ENCODE measurements at regions not wholly inside any gene's neighbourhood (a gene's known extent, or its start where the extent isn't known, plus 50 kb on each side); places are given as distances from the start of the nearest gene placed in this dataset.

- DNase-seq, result no peak
These were observed 121.2 kb upstream of the TNR start for GRCh38 chr1:175864625-175865024.

DNA sequence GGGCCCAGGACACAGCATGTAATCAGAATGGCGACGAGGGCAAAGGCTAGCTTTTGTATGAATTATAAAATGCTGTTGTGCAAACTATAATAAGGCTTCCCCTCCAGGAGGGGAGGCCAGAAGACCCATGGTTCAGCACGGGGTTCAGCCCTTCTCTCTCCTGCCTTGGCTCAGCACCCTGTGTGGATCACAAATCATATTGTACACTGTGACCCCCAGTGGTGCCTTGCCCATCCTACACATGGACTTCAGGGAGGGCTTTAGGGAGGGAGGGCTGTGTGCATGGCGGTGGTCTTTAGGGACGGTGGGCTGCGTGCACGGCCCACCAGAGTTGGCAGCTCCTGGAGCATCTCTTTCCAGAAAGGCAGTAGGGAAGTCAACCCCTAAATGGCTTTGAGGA lies 120.8 kb upstream of the TNR start:
- DNase-seq, result no peak

- DNase-seq, result no peak
These were observed 120.1 kb upstream of the TNR start for GRCh38 chr1:175863299-175864050.

DNA sequence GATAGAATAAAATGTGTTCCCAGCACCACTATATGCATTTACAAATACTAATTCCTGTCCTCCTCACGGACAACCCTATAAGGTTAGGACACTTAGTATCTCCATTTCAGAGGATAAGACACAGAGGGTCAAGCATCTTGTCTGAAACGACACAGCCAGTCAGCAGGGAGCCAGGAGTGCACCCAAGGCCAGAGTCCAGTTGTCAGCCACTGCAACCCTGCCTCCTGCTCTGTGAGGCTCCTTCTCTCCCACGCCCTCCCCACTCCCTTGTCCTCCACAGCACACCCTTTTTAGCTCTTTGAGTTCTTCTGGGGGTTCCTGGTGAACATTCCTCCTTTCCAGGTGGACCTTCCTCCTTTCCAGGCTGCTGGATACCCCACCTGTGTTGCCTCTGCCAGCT lies 119.0 kb upstream of the TNR start:
- DNase-seq, result no peak

DNA sequence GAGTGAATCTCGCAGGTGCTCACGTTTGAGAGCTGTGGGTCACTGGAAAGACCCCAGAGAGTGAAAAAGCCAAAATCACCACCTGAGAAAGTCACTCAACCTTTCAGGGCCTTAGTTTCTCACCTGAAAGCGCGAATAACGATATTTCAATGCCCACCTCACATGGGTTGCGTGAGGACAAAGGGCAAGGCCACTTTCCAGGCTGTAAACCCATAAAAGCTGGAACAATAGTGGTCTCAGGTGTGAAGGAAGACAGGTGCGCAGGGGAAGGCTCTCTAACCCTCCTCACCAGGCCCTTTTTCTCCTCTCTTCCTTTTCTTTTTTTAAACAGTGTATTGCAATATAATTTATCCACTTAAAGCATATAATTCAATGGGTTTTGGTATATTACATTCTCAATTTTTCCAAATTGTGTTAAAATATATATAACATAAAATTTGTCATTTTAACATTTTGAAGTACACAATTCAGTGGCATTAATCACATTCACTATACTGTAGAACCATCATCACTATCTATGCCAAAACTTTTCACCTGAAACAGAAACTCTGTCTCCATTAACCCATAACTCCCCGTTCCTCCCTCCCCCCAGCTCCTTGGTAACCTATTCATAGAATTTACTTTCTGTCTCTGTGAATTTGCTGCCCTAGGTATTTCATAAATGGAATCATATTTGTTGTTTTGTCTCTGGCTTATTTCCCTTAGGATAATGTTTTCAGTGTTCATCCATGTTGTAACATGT lies 118.4 kb upstream of the TNR start:
- DNase-seq, result no peak

- DNase-seq, result no peak
These were observed 114.4 kb upstream of the TNR start for GRCh38 chr1:175857756-175858155.

GRCh38 chr1:175853681-175854080 lies 110.3 kb upstream of the TNR start:
- no peak for DNase-seq

DNA sequence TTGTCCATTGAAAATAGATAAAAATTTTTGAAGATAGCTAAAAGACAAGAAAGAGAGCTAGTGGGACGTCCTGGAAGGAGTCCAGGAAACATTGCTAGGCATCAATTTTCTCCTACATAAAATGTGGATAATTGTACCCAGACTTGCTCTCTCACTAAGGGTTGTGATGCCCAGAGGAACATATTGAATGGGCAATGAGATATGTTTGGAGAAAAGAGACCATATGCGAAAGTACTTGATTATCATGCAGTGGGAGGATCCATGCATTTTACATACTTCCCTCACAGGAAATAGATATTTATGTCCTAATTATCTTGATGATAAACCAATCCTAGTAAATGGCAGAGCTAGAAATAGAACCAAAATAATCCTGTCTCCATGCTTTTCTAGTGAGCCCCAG lies 108.4 kb upstream of the TNR start:
- no peak for DNase-seq

DNA sequence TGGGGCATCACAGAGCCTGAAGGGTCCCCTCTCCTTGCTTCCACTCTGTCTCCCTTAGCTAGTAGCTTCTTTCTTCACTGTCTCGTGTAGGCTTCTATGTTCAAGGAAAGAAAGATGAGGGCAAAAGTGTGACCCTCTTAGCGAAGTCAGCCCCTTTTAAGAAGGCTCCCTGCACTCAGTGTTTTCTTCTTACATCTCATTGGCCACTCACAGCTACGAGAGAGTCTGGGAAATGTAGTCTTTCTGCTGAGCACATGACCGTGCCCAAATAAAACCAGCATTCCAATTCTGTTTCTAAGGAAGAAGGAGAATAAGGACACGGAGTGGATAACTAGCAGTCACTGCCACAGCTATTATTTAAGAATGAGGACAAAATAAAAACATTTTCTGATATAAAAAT lies 104.9 kb upstream of the TNR start:
- DNase-seq, result no peak

- no peak for DNase-seq
These were observed 102.6 kb upstream of the TNR start for GRCh38 chr1:175845985-175846384.

- no peak for DNase-seq
These were observed 101.9 kb upstream of the TNR start for GRCh38 chr1:175845338-175845737.

GRCh38 chr1:175844877-175845276 lies 101.5 kb upstream of the TNR start:
- DNase-seq, result no peak

GRCh38 chr1:175842550-175842949 lies 99.2 kb upstream of the TNR start:
- DNase-seq, result no peak

DNA sequence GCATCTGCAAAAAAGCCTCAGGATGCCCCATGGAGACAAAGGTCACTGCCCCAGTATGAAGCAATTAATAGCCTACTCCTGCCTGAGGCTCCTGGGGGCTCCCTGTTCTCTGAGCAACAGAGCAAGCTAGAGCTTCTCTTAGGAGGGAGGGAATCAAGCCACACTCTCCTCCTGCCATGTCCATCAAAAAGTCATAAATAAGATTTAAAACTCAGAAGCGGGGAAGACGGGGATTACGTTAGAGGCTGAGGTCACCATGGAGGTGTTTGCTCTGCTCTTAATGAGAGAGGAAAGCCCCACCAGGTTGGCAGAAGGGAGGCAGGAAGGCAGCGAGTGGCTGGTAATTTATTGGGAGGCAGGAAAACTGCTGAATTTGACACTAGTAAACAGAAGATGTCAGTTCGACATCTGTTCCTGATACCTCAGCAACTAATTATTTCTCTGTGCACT lies 98.4 kb upstream of the TNR start:
- no peak for DNase-seq

DNA sequence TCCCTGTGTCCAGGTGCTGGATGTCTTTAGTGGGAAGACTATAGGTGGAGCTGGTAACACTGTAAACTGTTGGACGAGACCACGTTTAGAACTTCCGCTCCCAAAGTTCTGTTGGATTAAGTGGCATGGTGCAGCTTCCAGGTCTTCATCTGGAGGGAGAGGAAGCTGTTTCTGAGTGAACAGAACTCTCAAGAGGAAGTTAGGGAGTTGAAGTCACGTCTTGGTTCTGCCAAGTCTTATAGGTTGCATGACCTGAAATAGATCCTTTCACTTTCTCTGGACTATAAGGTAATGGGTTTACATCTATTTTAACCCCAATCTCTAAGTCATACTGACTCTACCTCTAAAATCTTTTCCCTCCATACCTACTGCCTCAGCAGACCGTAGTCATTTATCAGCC lies 97.4 kb upstream of the TNR start:
- no peak for DNase-seq

DNA sequence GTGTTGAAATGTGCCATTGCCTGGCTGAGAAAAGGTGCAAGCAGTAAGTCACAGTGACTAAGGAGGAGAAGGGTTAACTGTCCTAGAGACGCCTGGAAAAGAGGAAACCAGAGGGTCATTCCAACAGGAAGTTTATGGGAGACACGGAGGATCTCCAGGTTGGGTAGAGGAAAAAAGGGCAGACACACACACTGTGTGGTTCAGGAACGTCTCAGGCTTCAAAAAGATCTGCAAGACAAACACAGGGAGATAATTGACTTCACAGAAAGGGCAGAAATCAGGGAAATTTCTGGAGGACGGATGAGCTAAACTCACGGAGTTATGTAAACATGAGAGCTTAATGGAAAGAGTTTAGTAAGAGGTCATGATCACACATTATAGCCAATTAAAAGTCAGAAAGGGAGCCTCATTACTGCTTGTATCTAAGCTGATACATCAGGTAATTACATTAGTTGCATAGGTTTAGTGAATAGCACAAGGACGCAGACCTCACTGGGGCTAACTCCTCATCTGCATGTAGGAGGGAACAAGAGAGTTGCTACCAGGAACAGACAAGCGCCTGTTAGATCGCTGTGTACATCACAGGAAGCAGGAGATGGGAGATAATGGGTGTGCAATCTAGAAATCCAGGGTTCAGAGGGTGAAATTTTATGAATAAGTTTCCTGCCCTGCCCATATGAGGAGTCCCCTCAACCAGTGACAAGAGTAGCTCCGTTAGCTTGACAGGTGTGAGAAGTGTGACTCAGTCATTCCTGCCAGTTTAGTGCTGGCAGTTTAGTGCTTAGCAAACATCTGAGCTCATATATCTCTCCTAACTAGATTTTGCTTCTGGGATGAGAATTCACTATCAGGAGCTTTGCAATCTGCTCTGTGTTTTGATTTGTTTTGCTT lies 96.6 kb upstream of the TNR start:
- DNase-seq, result no peak

DNA sequence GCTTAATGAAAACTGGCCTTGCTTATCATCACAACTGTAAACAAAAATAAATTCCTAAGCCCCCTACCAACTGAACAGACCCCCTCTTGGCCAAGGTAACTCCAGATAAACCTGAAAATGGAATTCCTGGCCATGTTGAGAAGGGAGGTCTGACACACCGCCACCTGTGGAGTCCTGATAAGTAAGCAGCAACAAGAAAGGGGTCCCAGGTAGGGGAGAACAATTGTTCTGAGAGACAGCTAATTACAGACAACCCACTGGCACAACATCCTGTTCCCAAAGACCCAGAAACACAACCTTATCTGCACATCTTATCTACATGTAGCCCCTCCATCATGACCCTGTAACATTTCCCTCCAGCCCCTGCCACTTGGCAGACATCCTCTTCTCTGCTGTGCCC lies 91.2 kb upstream of the TNR start:
- DNase-seq, result no peak

GRCh38 chr1:175833951-175834350 lies 90.6 kb upstream of the TNR start:
- DNase-seq, result no peak

DNA sequence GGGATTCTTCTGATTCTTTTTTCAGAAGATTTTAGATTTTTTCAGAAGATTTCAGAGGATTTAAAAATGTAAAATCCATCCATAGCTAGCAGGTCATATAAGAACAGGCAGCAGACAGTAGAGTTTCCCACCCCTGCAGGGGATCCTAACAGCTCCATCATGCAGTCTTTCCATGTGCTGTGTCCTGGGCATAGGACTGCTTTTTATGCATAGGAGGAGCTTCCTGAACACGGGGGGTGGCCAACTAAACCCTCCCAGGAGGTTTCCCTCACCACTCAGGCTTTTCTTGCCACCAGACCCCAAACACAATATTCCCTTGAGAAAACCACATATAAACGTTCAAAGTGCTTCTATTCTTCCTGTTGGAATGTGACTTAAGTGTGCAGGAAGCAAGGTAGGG lies 90.1 kb upstream of the TNR start:
- DNase-seq, result no peak

DNA sequence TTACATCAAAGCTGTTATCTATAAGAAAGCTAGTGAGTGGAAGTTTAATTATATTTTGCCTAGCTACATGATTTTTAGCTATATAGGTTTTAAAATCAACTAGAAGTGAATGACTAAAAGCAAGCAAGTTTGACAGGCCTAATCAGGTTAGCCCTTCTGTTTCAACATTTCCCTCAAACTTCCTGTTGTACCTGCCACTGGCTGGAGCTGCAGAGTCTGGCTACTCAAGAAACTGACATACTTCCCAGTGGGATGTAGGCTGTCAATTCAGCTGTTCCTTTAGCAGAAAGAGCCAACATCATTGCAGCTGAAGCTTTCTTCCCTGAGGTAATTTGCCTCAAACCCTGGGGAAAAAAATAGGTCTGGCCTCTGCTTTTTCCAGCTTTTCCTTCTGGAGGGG lies 87.1 kb upstream of the TNR start:
- DNase-seq, result no peak

GRCh38 chr1:175829845-175830244 lies 86.5 kb upstream of the TNR start:
- DNase-seq, result no peak

- DNase-seq, result no peak
These were observed 83.3 kb upstream of the TNR start for GRCh38 chr1:175826705-175827104.

DNA sequence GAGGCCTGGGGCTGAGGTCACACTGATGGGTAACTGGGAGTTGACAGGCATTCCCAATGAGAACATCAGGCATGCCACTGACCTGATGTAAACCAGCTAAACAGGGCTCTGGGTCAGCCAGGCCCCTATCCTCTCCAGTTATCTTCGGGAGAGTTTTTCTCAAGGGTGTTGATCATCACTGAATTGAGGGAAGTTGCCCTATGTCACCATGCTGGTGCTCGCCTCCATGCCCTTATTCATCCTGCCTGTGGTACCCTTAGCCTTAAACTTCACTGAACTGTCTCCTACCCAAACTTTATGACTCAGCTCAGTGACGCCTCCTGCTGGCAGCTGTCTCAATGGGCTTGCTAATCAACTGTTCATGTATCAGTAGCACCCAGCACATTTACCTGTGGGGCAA lies 80.7 kb upstream of the TNR start:
- DNase-seq, result no peak

DNA sequence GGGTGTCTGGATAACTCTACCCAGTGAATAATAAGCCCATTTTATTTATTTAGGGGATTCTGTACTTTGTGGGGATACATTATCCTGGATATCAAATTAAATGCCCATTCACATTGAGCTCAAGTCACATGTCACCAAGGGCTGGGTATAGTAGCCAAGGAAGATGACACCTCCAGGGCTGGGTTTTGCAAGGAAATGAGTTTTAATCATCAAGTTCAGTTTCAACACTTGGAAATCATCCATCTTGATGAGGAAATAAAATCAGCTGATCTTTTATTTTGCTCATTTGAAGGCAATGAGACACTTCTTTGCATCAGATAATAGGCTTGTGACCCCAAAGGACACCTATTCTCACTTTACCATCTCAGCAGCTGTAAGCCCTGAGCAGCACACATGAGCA lies 80.0 kb upstream of the TNR start:
- no peak for DNase-seq

Measured in 8988T (cell line).